ENCODE measurements at regions not wholly inside any gene's neighbourhood (a gene's known extent, or its start where the extent isn't known, plus 50 kb on each side); places are given as distances from the start of the nearest gene placed in this dataset.

DNA sequence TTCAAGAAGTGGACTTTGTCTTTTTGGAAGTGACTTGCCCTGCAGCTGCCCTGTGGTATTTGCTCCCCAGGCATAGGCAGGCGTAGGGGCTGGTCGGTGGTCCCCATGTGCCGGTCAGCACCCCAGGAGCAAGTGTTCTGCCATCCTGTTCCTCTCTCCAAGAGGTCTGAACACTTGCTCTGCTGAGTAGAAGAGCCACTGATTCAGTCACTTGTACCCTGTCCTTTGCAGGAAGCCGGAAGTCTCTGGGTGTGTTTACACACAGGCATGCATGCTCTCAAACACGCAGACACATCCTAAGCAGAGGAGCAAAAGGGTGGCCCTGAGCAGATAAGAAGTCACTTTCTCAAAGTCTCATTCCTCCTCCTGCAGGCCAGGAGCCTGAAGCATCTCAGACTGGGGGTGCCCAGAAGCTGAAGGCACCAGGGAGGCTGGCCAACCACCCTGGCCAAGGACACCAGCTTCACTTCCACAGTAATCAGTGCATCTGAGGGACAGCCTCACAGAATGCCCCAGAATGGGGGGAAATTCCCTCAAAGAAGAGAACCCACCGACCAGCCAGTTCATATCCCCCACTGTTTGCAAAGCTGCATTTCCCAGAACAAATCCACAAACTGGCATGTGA, 88.7 kb upstream of the POMGNT2 start:
- DNase-seq (ENCODE audit: low read depth), result no peak
- TF ChIP-seq, protein P1, sequence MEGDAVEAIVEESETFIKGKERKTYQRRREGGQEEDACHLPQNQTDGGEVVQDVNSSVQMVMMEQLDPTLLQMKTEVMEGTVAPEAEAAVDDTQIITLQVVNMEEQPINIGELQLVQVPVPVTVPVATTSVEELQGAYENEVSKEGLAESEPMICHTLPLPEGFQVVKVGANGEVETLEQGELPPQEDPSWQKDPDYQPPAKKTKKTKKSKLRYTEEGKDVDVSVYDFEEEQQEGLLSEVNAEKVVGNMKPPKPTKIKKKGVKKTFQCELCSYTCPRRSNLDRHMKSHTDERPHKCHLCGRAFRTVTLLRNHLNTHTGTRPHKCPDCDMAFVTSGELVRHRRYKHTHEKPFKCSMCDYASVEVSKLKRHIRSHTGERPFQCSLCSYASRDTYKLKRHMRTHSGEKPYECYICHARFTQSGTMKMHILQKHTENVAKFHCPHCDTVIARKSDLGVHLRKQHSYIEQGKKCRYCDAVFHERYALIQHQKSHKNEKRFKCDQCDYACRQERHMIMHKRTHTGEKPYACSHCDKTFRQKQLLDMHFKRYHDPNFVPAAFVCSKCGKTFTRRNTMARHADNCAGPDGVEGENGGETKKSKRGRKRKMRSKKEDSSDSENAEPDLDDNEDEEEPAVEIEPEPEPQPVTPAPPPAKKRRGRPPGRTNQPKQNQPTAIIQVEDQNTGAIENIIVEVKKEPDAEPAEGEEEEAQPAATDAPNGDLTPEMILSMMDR (IDR thresholded peaks at IDR 0.05; ENCODE audit: control insufficient read depth, extremely low read depth, insufficient read depth), result no peak
- no peak overlapping the region for H3K4me3 ChIP-seq (ENCODE audit: low read depth, low read length)

DNA sequence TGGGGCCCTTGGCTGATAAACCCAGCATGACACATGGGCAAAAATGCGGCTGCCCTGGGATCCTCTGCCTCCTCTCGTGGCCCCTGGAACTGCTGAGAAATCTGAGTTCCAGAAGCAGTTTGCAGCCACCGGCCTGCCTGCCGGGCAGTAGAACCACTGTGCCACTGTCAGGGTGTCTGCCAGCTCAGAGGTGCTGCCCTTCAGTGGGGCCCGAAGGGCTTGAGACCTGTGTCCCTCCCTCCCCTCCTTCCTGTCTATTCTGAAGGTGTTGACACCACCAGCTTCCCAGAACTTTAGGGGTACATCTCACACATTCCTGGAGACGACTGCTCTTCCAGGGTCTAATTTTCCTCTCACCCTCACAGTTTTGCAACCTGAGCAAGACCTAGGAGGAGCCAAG, 88.2 kb upstream of the POMGNT2 start:
- H3K4me3 ChIP-seq (ENCODE audit: low read depth, low read length), result no peak overlapping the region
- DNase-seq (ENCODE audit: low read depth), result no peak
- TF ChIP-seq, protein P1 (IDR thresholded peaks at IDR 0.05; ENCODE audit: control insufficient read depth, extremely low read depth, insufficient read depth), result no peak

DNA sequence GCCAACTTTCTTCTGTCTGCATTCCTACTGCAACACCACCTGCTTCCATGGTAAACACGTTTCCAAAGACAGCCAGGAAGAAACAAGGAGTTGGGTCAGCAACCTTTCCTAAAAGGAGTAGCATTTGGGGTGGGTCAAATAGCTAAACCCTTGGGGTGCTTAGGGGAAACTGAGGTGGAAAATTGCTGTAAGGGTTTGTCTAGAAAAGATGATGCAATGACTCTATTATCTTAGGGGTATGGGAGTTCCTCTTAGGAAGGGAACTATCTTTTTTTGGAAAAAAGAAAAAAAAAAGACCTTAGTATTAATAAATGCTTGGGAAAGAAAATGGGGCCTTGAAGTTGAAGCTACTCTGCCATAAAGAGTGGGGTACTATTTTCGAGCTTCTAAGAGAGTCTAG, 86.1 kb upstream of the POMGNT2 start:
- DNase-seq (ENCODE audit: low read depth), result no peak
- H3K4me3 ChIP-seq (ENCODE audit: low read depth, low read length), result no peak overlapping the region
- TF ChIP-seq, protein P1 (IDR thresholded peaks at IDR 0.05; ENCODE audit: control insufficient read depth, extremely low read depth, insufficient read depth), result no peak

DNA sequence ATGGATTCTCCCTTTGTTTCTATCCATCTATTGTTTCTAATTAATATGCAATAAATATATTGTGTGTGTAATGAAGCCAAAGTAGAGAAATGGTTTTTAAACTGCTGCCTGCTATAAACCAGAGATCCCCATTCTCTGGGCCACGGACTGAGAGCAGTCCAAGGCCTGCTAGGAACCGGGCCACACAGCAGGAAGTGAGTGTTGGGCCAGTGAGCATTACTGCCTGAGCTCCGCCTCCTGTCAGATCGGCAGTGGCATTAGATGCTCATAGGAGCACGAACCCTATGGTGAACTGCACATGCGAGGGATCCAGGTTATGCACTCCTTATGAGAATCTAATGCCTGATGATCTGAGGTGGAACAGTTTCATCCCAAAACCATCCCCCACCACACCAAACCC, 85.2 kb upstream of the POMGNT2 start:
- DNase-seq (ENCODE audit: low read depth), result no peak
- no peak overlapping the region for H3K4me3 ChIP-seq (ENCODE audit: low read depth, low read length)
- TF ChIP-seq, protein P1 (IDR thresholded peaks at IDR 0.05; ENCODE audit: control insufficient read depth, extremely low read depth, insufficient read depth), result no peak

DNA sequence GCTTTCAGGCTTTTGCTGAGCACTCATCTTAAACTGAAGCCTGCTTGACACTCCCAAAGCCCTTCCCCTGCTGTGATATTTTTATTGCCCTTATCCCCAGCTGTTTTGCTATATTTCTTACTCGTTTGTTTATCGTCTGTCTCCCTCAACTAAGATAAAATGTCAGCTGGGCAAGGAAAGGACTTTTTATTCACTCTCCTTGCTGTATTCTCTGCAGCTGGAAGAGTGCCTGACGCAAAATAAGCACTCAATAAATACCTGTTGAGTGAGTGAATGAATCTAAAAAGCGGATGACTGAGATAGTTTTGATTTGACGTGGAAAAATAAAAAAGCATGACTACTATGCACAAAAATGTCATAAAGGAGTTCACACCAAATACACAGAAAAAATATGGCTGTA, 84.8 kb upstream of the POMGNT2 start:
- no peak for DNase-seq (ENCODE audit: low read depth)
- no peak overlapping the region for H3K4me3 ChIP-seq (ENCODE audit: low read depth, low read length)
- TF ChIP-seq, protein P1 (IDR thresholded peaks at IDR 0.05; ENCODE audit: control insufficient read depth, extremely low read depth, insufficient read depth), result no peak

DNA sequence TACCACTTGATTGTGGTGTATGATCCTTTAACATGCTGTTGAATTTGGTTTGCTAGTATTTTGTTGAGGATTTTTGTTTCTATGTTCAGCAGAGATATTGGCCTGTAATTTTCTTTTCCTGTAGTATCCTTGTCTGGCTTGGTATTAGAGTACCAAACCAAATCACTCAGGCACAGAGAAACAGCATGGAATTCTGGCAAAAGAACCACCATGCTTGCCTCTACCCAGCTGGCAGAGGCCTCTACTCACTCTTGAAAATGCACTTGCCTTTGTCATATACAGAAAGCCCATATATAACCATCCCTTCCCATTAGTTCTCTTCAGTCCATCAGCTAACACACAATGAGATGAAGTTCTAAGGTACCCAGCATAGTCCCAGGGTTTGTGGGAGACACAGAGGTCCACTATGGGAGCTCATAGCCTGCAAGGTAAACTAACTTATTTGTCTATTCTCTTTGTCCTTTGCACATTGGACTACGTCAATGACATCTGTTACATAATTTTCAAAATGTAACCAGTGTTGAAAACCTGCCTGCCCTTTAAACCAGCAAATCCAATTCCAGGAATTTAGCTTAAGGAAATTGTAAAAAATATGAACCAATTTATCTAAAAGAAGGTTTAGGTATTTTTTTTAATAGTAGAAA, 82.1 kb upstream of the POMGNT2 start:
- no peak overlapping the region for H3K4me3 ChIP-seq (ENCODE audit: low read depth, low read length)
- TF ChIP-seq, protein P1 (IDR thresholded peaks at IDR 0.05; ENCODE audit: control insufficient read depth, extremely low read depth, insufficient read depth), result no peak
- DNase-seq (ENCODE audit: low read depth), result no peak

DNA sequence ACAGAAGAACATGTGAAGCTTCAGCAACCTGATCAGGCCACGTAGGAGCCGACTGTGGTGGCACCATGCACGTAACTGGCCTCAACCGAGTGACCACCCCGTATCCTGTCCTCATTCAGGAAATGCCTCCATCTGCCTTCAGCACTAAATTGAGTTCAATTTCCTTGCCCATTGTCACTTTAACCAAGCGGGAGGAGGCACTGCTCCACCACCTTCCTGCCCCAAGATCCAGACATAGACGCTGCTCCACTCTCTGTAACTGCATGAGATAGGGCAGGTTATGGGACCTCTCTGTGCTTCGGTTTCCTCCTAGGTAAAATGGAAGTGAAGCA, 80.1 kb upstream of the POMGNT2 start:
- DNase-seq (ENCODE audit: low read depth), result no peak
- H3K4me3 ChIP-seq (ENCODE audit: low read depth, low read length), result no peak overlapping the region
- TF ChIP-seq, protein P1 (IDR thresholded peaks at IDR 0.05; ENCODE audit: control insufficient read depth, extremely low read depth, insufficient read depth), result no peak

Measured in LNCaP clone FGC (cell line).